Tibial nerve (tissue), 4 donors: ENCODE measurements at regions not wholly inside any gene's neighbourhood (a gene's known extent, or its start where the extent isn't known, plus 50 kb on each side); places are given as distances from the start of the nearest gene placed in this dataset.

Source experiments
- DNase-seq, 2 donors: peaks; one replicate each; pipeline ENCODE4 v3.0.0-alpha.2; 2019; ENCODE audit warnings: low spot score in 2 of 2
- H3K27ac ChIP-seq, 4 donors: fragments of 200-600 bp; sonication (generic) in 3 of 4; one replicate each; pipeline ENCODE4 v1.5.1; 2017 to 2019; ENCODE audit warnings: mild to moderate bottlenecking in 1 of 4
- H3K27me3 ChIP-seq, 2 donors: fragments of 200-600 bp; sonication (generic) in 1 of 2; one replicate each; pipeline versions ENCODE4 v1.5.1 to v1.6.0; 2017 to 2019
- H3K36me3 ChIP-seq, 3 donors: fragments of 200-600 bp; sonication (generic); one replicate each; pipeline ENCODE4 v1.5.1; 2018 to 2019
- H3K4me1 ChIP-seq, 4 donors: fragments of 200-600 bp; sonication (generic) in 3 of 4; one replicate each; pipeline ENCODE4 v1.5.1; 2017 to 2019
- H3K4me3 ChIP-seq, 4 donors: fragments of 200-600 bp; sonication (generic) in 3 of 4; one replicate each; pipeline ENCODE4 v1.5.1; 2017 to 2019; ENCODE audit warnings: mild to moderate bottlenecking in 1 of 4, moderate library complexity in 1 of 4
- H3K9me3 ChIP-seq, 4 donors: fragments of 200-600 bp; sonication (generic) in 3 of 4; one replicate each; pipeline ENCODE4 v1.5.1; 2017 to 2019
- CTCF ChIP-seq, 5 experiments: fragments of 200-600 bp in 3 of 5; fragments of 450-650 bp in 2 of 5; sonication (generic) in 3 of 5; IDR thresholded peaks; one replicate each; pipeline ENCODE4 v1.5.1; 2016 to 2019; ENCODE audit warnings: antibody characterized with exemption in 5 of 5, mild to moderate bottlenecking in 3 of 5, moderate library complexity in 2 of 5
- EP300 ChIP-seq, 2 donors: sonication (generic); formaldehyde crosslinking; IDR thresholded peaks; one replicate each; pipeline ENCODE4 v1.6.1; 2017; ENCODE audit warnings: antibody characterized with exemption in 2 of 2, mild to moderate bottlenecking in 1 of 2
- POLR2A ChIP-seq, 2 donors: fragments of 450-650 bp; IDR thresholded peaks; one replicate each; pipeline ENCODE4 v1.6.1; 2017; ENCODE audit warnings: antibody characterized with exemption in 2 of 2, mild to moderate bottlenecking in 2 of 2, moderate library complexity in 2 of 2
- WGBS, 2 donors: methylation state at CpG; one replicate each; pipeline ENCODE4 v1.1.5; 2018; 5-methylcytosine and 5-hydroxymethylcytosine counted together

GRCh38 chr3:83515123-83515522 lies 1443.7 kb upstream of the CADM2 start:
- no peak for DNase-seq
- H3K4me3 ChIP-seq = no peak overlapping the region
- H3K27ac ChIP-seq = no peak overlapping the region
- no peaks in the 10 kb centered on the region for H3K9me3 ChIP-seq
- no peaks in the 10 kb centered on the region for H3K27me3 ChIP-seq
- WGBS, 2 donors = 94 to 95% methylated on average over 18 of the region's 18 CpGs
- TF ChIP-seq POLR2A (IDR thresholded peaks at IDR 0.05) (no peak), EP300 (IDR thresholded peaks at IDR 0.05) (no peak), CTCF (IDR thresholded peaks at IDR 0.05) (no peak)
- no peaks in the 10 kb centered on the region for H3K4me1 ChIP-seq
- no peaks in the 10 kb centered on the region for H3K36me3 ChIP-seq

GRCh38 chr3:83523470-83524073 lies 1435.2 kb upstream of the CADM2 start:
- Histone ChIP-seq H3K4me1 (no peaks in the 10 kb centered on the region), H3K36me3 (no peaks in the 10 kb centered on the region), H3K27me3 (no peaks in the 10 kb centered on the region), H3K9me3 (no peaks in the 10 kb centered on the region), H3K27ac (no peak overlapping the region), H3K4me3 (no peak overlapping the region)
- TF ChIP-seq POLR2A (IDR thresholded peaks at IDR 0.05) (no peak), EP300 (IDR thresholded peaks at IDR 0.05) (no peak), CTCF (IDR thresholded peaks at IDR 0.05) (peak in 4 of 5 experiments; percentile 18 to 34 (median 24))
- peak in 1 of 2 donors; percentile 32 for DNase-seq
- 20 to 25% methylated on average over 7 of the region's 7 CpGs for WGBS, 2 donors

DNA sequence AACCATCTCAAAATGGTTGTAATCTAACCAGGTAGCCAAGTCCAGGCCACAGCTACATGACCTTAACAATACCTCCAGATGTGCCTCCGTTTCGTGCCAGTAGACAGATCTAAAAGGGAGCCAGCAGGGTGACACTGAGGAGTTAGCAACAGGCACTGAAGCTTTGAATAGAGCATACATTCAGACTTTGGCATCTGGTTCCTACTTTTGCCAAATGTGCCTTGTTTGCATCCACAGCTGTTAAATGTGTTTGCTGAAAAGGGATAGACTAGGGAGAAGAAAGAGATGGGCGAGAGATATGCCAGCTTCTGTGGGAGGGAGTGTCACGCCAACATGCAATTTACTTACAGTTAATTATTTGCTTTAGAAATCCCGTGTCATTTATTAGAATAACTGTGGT lies 1433.9 kb upstream of the CADM2 start:
- Histone ChIP-seq H3K9me3 (no peaks in the 10 kb centered on the region), H3K4me3 (no peak overlapping the region), H3K27me3 (no peaks in the 10 kb centered on the region), H3K4me1 (no peaks in the 10 kb centered on the region), H3K27ac (no peak overlapping the region), H3K36me3 (no peaks in the 10 kb centered on the region)
- WGBS, 2 donors = 68 to 72% methylated on average over 5 of the region's 5 CpGs
- DNase-seq = no peak
- TF ChIP-seq CTCF (IDR thresholded peaks at IDR 0.05) (no peak), EP300 (IDR thresholded peaks at IDR 0.05) (no peak), POLR2A (IDR thresholded peaks at IDR 0.05) (no peak)

GRCh38 chr3:83559082-83559481 lies 1399.7 kb upstream of the CADM2 start:
- TF ChIP-seq POLR2A (IDR thresholded peaks at IDR 0.05) = no peak
- TF ChIP-seq CTCF (IDR thresholded peaks at IDR 0.05) = no peak
- no peak for TF ChIP-seq EP300 (IDR thresholded peaks at IDR 0.05)
- WGBS, 2 donors = 80 to 89% methylated on average over 3 of the region's 3 CpGs
- Histone ChIP-seq H3K27ac (no peak overlapping the region), H3K9me3 (peaks cover 0 to 4% (median 0%) of the 10 kb centered on the region in 4 donors), H3K4me1 (no peaks in the 10 kb centered on the region), H3K4me3 (no peak overlapping the region), H3K36me3 (no peaks in the 10 kb centered on the region), H3K27me3 (no peaks in the 10 kb centered on the region)
- DNase-seq = no peak

- 30 to 39% methylated on average over 3 of the region's 3 CpGs for WGBS, 2 donors
- TF ChIP-seq CTCF (IDR thresholded peaks at IDR 0.05) = no peak
- no peak for TF ChIP-seq POLR2A (IDR thresholded peaks at IDR 0.05)
- no peak for TF ChIP-seq EP300 (IDR thresholded peaks at IDR 0.05)
- no peak overlapping the region for H3K4me3 ChIP-seq
Observed at GRCh38 chr3:83567935-83568334, 1390.9 kb upstream of the CADM2 start.

More at GRCh38 chr3:83567935-83568334, 1390.9 kb upstream of the CADM2 start:
- no peaks in the 10 kb centered on the region for H3K9me3 ChIP-seq
- DNase-seq = no peak
- no peaks in the 10 kb centered on the region for H3K4me1 ChIP-seq
- H3K27ac ChIP-seq = no peak overlapping the region
- no peaks in the 10 kb centered on the region for H3K27me3 ChIP-seq
- H3K36me3 ChIP-seq = no peaks in the 10 kb centered on the region
